Testis (tissue), 2 donors: ENCODE measurements at regions not wholly inside any gene's neighbourhood (a gene's known extent, or its start where the extent isn't known, plus 50 kb on each side); places are given as distances from the start of the nearest gene placed in this dataset.

ENCODE experiments used
- POLR2A ChIP-seq: fragments of 450-650 bp; IDR thresholded peaks from one replicate; pipeline ENCODE4 v1.6.1; 2017; ENCODE audit warnings: antibody characterized with exemption, mild to moderate bottlenecking, moderate library complexity
- TF ChIP-seq, protein P1 (sequence below), 3 experiments: fragments of 450-650 bp in 2 of 3; fragments of 200-600 bp in 1 of 3; sonication (generic) in 1 of 3; IDR thresholded peaks; one replicate each; pipeline ENCODE4 v1.5.1; 2016 to 2019; ENCODE audit warnings: antibody characterized with exemption in 3 of 3, mild to moderate bottlenecking in 2 of 3, moderate library complexity in 1 of 3

DNA sequence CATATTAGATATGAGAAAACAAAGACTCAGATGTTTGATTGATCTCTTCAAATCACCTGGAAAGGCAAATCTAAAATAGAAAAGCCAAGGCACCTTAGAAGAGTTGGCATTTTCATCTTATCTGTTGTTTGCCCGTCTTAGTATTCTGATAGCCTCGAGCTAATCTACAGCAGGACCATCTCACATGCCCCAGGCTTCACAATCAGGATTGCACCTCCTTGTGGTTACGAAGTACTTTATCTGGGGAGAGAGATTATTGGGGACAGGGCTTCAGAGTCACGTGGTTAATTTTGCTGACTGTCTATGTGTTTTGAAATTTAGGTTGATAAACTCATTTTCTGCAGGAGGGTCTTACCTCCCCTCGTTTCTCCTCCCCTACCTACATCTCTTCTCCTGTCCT, 313.1 kb upstream of the ANXA10 start:
- no peak for TF ChIP-seq POLR2A
- TF ChIP-seq, protein P1, sequence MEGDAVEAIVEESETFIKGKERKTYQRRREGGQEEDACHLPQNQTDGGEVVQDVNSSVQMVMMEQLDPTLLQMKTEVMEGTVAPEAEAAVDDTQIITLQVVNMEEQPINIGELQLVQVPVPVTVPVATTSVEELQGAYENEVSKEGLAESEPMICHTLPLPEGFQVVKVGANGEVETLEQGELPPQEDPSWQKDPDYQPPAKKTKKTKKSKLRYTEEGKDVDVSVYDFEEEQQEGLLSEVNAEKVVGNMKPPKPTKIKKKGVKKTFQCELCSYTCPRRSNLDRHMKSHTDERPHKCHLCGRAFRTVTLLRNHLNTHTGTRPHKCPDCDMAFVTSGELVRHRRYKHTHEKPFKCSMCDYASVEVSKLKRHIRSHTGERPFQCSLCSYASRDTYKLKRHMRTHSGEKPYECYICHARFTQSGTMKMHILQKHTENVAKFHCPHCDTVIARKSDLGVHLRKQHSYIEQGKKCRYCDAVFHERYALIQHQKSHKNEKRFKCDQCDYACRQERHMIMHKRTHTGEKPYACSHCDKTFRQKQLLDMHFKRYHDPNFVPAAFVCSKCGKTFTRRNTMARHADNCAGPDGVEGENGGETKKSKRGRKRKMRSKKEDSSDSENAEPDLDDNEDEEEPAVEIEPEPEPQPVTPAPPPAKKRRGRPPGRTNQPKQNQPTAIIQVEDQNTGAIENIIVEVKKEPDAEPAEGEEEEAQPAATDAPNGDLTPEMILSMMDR (IDR thresholded peaks at IDR 0.05) = no peak
